ENCODE measurements at regions not wholly inside any gene's neighbourhood (a gene's known extent, or its start where the extent isn't known, plus 50 kb on each side); places are given as distances from the start of the nearest gene placed in this dataset.
"Not testable (repeated sequence)": the region's sequence is repeated elsewhere in the genome, so short reads cannot be mapped to it uniquely, and the experiment has no call there.

- DNase-seq (ENCODE audit: low spot score): no peak
Observed at GRCh38 chr1:60942291-60942690, 140.1 kb upstream of the NFIA start.

DNA sequence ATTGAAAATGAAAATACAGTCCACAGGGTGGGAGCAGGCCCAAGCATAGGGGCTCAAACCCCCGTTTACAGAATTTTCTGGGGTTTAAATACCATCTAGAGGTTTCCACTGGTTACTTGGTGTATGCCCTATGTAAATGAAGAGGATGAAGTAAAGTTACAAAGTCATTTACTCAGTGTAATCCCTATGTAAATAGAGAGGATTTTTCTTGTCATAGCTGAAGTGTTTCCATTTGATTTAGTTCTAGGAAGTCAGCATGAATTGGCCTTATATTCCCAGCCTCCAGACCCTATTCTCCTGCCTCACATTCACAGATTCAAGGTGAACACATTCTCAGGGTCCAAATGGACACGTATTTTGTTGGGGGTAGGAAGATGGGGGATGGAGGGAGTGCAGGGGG is 141.7 kb upstream of the NFIA start:
- not testable (repeated sequence) for H3K27ac Mint-ChIP-seq (ENCODE audit: unreplicated experiment); H3K36me3 Mint-ChIP-seq (ENCODE audit: low read depth, unreplicated experiment); H3K4me3 Mint-ChIP-seq (ENCODE audit: unreplicated experiment); H3K27me3 Mint-ChIP-seq (ENCODE audit: unreplicated experiment); H3K9me3 Mint-ChIP-seq (ENCODE audit: unreplicated experiment); DNase-seq (ENCODE audit: low spot score)
- peaks cover 29% of the 10 kb centered on the region for H3K4me1 Mint-ChIP-seq (ENCODE audit: unreplicated experiment)

More at GRCh38 chr1:60942291-60942690, 140.1 kb upstream of the NFIA start:
- Mint-ChIP-seq H3K36me3 (ENCODE audit: low read depth, unreplicated experiment) (no peaks in the 10 kb centered on the region), H3K4me3 (ENCODE audit: unreplicated experiment) (no peak overlapping the region), H3K27ac (ENCODE audit: unreplicated experiment) (no peak overlapping the region), H3K9me3 (ENCODE audit: unreplicated experiment) (no peaks in the 10 kb centered on the region), H3K4me1 (ENCODE audit: unreplicated experiment) (peaks cover 37% of the 10 kb centered on the region), H3K27me3 (ENCODE audit: unreplicated experiment) (no peaks in the 10 kb centered on the region)
- TF ChIP-seq, protein P1, sequence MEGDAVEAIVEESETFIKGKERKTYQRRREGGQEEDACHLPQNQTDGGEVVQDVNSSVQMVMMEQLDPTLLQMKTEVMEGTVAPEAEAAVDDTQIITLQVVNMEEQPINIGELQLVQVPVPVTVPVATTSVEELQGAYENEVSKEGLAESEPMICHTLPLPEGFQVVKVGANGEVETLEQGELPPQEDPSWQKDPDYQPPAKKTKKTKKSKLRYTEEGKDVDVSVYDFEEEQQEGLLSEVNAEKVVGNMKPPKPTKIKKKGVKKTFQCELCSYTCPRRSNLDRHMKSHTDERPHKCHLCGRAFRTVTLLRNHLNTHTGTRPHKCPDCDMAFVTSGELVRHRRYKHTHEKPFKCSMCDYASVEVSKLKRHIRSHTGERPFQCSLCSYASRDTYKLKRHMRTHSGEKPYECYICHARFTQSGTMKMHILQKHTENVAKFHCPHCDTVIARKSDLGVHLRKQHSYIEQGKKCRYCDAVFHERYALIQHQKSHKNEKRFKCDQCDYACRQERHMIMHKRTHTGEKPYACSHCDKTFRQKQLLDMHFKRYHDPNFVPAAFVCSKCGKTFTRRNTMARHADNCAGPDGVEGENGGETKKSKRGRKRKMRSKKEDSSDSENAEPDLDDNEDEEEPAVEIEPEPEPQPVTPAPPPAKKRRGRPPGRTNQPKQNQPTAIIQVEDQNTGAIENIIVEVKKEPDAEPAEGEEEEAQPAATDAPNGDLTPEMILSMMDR (IDR thresholded peaks at IDR 0.05; ENCODE audit: unreplicated experiment): no peak

DNA sequence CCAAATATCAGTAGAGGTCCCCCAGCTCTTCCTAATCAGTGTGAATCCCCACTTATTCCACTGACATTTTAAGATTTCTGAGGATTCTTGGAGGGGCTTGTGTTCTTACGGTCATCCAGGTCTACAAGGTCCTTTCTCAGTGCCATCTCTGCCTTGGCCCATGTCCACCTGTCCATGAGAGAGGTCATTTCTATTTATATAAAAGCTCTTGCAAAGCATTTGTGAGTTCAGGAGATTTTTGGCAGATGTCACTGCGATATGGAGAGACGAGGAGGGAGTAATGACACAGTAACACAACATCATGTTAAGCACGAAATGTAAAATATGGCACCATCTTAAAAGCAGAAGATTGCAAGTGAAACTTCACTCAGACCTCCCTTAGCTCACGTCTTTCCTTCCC is 144.6 kb upstream of the NFIA start:
- H3K4me1 Mint-ChIP-seq (ENCODE audit: unreplicated experiment): peaks cover 21% of the 10 kb centered on the region
- H3K27ac Mint-ChIP-seq (ENCODE audit: unreplicated experiment): no peak overlapping the region
- H3K36me3 Mint-ChIP-seq (ENCODE audit: low read depth, unreplicated experiment): no peaks in the 10 kb centered on the region
- no peaks in the 10 kb centered on the region for H3K9me3 Mint-ChIP-seq (ENCODE audit: unreplicated experiment)
- TF ChIP-seq, protein P1 (IDR thresholded peaks at IDR 0.05; ENCODE audit: unreplicated experiment): no peak
- H3K4me3 Mint-ChIP-seq (ENCODE audit: unreplicated experiment): no peak overlapping the region
- no peak for DNase-seq (ENCODE audit: low spot score)
- no peaks in the 10 kb centered on the region for H3K27me3 Mint-ChIP-seq (ENCODE audit: unreplicated experiment)

GRCh38 chr1:60936591-60937342 is 145.6 kb upstream of the NFIA start:
- no peaks in the 10 kb centered on the region for H3K27me3 Mint-ChIP-seq (ENCODE audit: unreplicated experiment)
- TF ChIP-seq, protein P1 (IDR thresholded peaks at IDR 0.05; ENCODE audit: unreplicated experiment): no peak
- peaks cover 11% of the 10 kb centered on the region for H3K4me1 Mint-ChIP-seq (ENCODE audit: unreplicated experiment)
- no peak for DNase-seq (ENCODE audit: low spot score)
- H3K9me3 Mint-ChIP-seq (ENCODE audit: unreplicated experiment): no peaks in the 10 kb centered on the region
- H3K27ac Mint-ChIP-seq (ENCODE audit: unreplicated experiment): no peak overlapping the region
- H3K4me3 Mint-ChIP-seq (ENCODE audit: unreplicated experiment): no peak overlapping the region
- H3K36me3 Mint-ChIP-seq (ENCODE audit: low read depth, unreplicated experiment): no peaks in the 10 kb centered on the region

- H3K36me3 Mint-ChIP-seq (ENCODE audit: low read depth, unreplicated experiment): no peaks in the 10 kb centered on the region
- H3K27me3 Mint-ChIP-seq (ENCODE audit: unreplicated experiment): no peaks in the 10 kb centered on the region
- TF ChIP-seq, protein P1 (IDR thresholded peaks at IDR 0.05; ENCODE audit: unreplicated experiment): no peak
- DNase-seq (ENCODE audit: low spot score): no peak
- H3K27ac Mint-ChIP-seq (ENCODE audit: unreplicated experiment): no peak overlapping the region
- H3K4me1 Mint-ChIP-seq (ENCODE audit: unreplicated experiment): peaks cover 5% of the 10 kb centered on the region
- no peak overlapping the region for H3K4me3 Mint-ChIP-seq (ENCODE audit: unreplicated experiment)
- H3K9me3 Mint-ChIP-seq (ENCODE audit: unreplicated experiment): no peaks in the 10 kb centered on the region
Observed at GRCh38 chr1:60936163-60936562, 146.2 kb upstream of the NFIA start.

All from endothelial cell (in vitro differentiated cells).